ENCODE measurements at regions not wholly inside any gene's neighbourhood (a gene's known extent, or its start where the extent isn't known, plus 50 kb on each side); places are given as distances from the start of the nearest gene placed in this dataset.

- in situ Hi-C loops (cut with MboI), result no loop called here
- no peak for TF ChIP-seq TEAD1 (CRISPR knock-in tag; IDR thresholded peaks at IDR 0.05)
- no peak for TF ChIP-seq RBM25 (IDR thresholded peaks at IDR 0.05; ENCODE audit: low read depth, low read length, severe bottlenecking)
- no peak for TF ChIP-seq FOS (IDR thresholded peaks at IDR 0.05; ENCODE audit: extremely low read depth, insufficient read length)
These were observed 876.0 kb downstream of the SLC4A3 start for GRCh38 chr2:220503431-220503830.

GRCh38 chr2:220504938-220505503, 877.6 kb downstream of the SLC4A3 start:
- no peaks in the 10 kb centered on the region for H3K27me3 ChIP-seq (ENCODE audit: control insufficient read depth in 2 of 2, insufficient read depth in 2 of 2, low read length in 2 of 2)
- no peak for DNase-seq (ENCODE audit: extremely low read depth in 1 of 4, low spot score in 3 of 4)
- no peaks in the 10 kb centered on the region for H3K4me1 ChIP-seq (replicated peaks in 1 of 2; ENCODE audit: control insufficient read depth in 2 of 2, insufficient read depth in 2 of 2, low read length in 2 of 2)
- no peak for ATAC-seq
- no peaks in the 10 kb centered on the region for H4K20me1 ChIP-seq (replicated peaks; ENCODE audit: control insufficient read depth, insufficient read depth, low read length)
- H3K36me3 ChIP-seq (ENCODE audit: control insufficient read depth, insufficient read depth, low read length), result no peaks in the 10 kb centered on the region
- H3K27ac ChIP-seq (ENCODE audit: extremely low read depth, low read depth, low read length), result no peak overlapping the region
- FAIRE-seq, result no peak
- no peaks in the 10 kb centered on the region for H3K9me3 ChIP-seq (replicated peaks; ENCODE audit: control insufficient read depth, insufficient read depth, low read depth, low read length)
- TF ChIP-seq NFE2 (IDR thresholded peaks at IDR 0.05; ENCODE audit: low read depth), result no peak
- no peak overlapping the region for H3K4me2 ChIP-seq (ENCODE audit: insufficient read depth, low read length)
- ChIA-PET POLR2A (interaction anchor here (0.7 kb wide), 1 partner anchor 1449 kb away, joined by 3 read pairs; no protein-coding TSS in a partner anchor), CTCF (ENCODE audit: low intra/inter-chr PET ratio) (no interaction called here)
- no peaks in the 10 kb centered on the region for H3K79me2 ChIP-seq (ENCODE audit: control insufficient read depth, insufficient read depth, low read length)
- in situ Hi-C loops (cut with MboI), result no loop called here
- no TSS peak for BruUV-seq (replicated peaks)
- intact Hi-C loops (cut with micrococcal nuclease), result no loop called here
- no peaks in the 10 kb centered on the region for H3K9me1 ChIP-seq (ENCODE audit: control insufficient read depth, insufficient read depth, low read length)
- H2AFZ ChIP-seq (ENCODE audit: low read depth, low read length), result no peak overlapping the region
- WGBS (ENCODE audit: insufficient coverage, low coverage, missing lambda C conversion rate), result 0% methylated on average over 1 of the region's 2 CpGs
- H3K9ac ChIP-seq (ENCODE audit: insufficient read depth in 1 of 2, low read depth in 2 of 2, low read length in 2 of 2), result no peak overlapping the region
- no peak overlapping the region for H3K4me3 ChIP-seq

More at GRCh38 chr2:220503431-220503830, 876.0 kb downstream of the SLC4A3 start:
- H3K27me3 ChIP-seq (ENCODE audit: control insufficient read depth in 2 of 2, insufficient read depth in 2 of 2, low read length in 2 of 2), result no peaks in the 10 kb centered on the region
- H3K4me3 ChIP-seq, result no peak overlapping the region
- WGBS (ENCODE audit: insufficient coverage, low coverage, missing lambda C conversion rate), result 0% methylated on average over 4 of the region's 4 CpGs
- H3K79me2 ChIP-seq (ENCODE audit: control insufficient read depth, insufficient read depth, low read length), result no peaks in the 10 kb centered on the region
- H2AFZ ChIP-seq (ENCODE audit: low read depth, low read length), result no peak overlapping the region
- H3K36me3 ChIP-seq (ENCODE audit: control insufficient read depth, insufficient read depth, low read length), result no peaks in the 10 kb centered on the region
- ATAC-seq, result no peak
- no peaks in the 10 kb centered on the region for H3K9me1 ChIP-seq (ENCODE audit: control insufficient read depth, insufficient read depth, low read length)
- no peak overlapping the region for H3K27ac ChIP-seq (ENCODE audit: extremely low read depth, low read depth, low read length)
- no peaks in the 10 kb centered on the region for H3K4me1 ChIP-seq (replicated peaks in 1 of 2; ENCODE audit: control insufficient read depth in 2 of 2, insufficient read depth in 2 of 2, low read length in 2 of 2)
- CTCF ChIA-PET (ENCODE audit: low intra/inter-chr PET ratio), result no interaction called here
- intact Hi-C loops (cut with micrococcal nuclease), result no loop called here
- no peak overlapping the region for H3K4me2 ChIP-seq (ENCODE audit: insufficient read depth, low read length)
- POLR2A ChIA-PET, result no interaction called here
- no TSS peak for BruUV-seq (replicated peaks)
- H4K20me1 ChIP-seq (replicated peaks; ENCODE audit: control insufficient read depth, insufficient read depth, low read length), result no peaks in the 10 kb centered on the region
- no peak overlapping the region for H3K9ac ChIP-seq (ENCODE audit: insufficient read depth in 1 of 2, low read depth in 2 of 2, low read length in 2 of 2)
- FAIRE-seq, result no peak
- no peaks in the 10 kb centered on the region for H3K9me3 ChIP-seq (replicated peaks; ENCODE audit: control insufficient read depth, insufficient read depth, low read depth, low read length)
- DNase-seq (ENCODE audit: extremely low read depth in 1 of 4, low spot score in 3 of 4), result no peak

All from K562 (cell line).